NCI-H345 treated with DMSO at 0.1 percent for 48 hours (cell line): ENCODE measurements at regions not wholly inside any gene's neighbourhood (a gene's known extent, or its start where the extent isn't known, plus 50 kb on each side); places are given as distances from the start of the nearest gene placed in this dataset.

Experiments used
- DNase-seq: peaks from one replicate; lab custom pipeline; 2025; ENCODE audit not compliant: unreplicated experiment; lab: John Stamatoyannopoulos, UW

GRCh38 chr20:7327810-7328209, 560.3 kb downstream of the BMP2 start:
- DNase-seq = no peak

GRCh38 chr20:7330850-7331249, 563.4 kb downstream of the BMP2 start:
- DNase-seq = no peak

- DNase-seq = no peak
Measured at GRCh38 chr20:7332169-7332568, 564.7 kb downstream of the BMP2 start.

- DNase-seq = no peak
Measured at GRCh38 chr20:7333841-7334240, 566.4 kb downstream of the BMP2 start.

- no peak for DNase-seq
Measured at GRCh38 chr20:7346026-7346425, 578.5 kb downstream of the BMP2 start.

GRCh38 chr20:7346562-7346961, 579.1 kb downstream of the BMP2 start:
- no peak for DNase-seq

- no peak for DNase-seq
Measured at GRCh38 chr20:7347409-7347808, 579.9 kb downstream of the BMP2 start.

- no peak for DNase-seq
Measured at GRCh38 chr20:7348253-7348652, 580.8 kb downstream of the BMP2 start.

- DNase-seq = no peak
Measured at GRCh38 chr20:7352165-7352564, 584.7 kb downstream of the BMP2 start.

GRCh38 chr20:7355051-7355450, 585.2 kb downstream of the HAO1 start:
- no peak for DNase-seq

GRCh38 chr20:7358670-7359069, 581.6 kb downstream of the HAO1 start:
- DNase-seq = no peak

GRCh38 chr20:7359739-7360138, 580.5 kb downstream of the HAO1 start:
- no peak for DNase-seq

GRCh38 chr20:7361321-7361720, 578.9 kb downstream of the HAO1 start:
- DNase-seq = no peak

- no peak for DNase-seq
Measured at GRCh38 chr20:7361931-7362330, 578.3 kb downstream of the HAO1 start.

- DNase-seq = peak; percentile 19
Measured at GRCh38 chr20:7362601-7363000, 577.7 kb downstream of the HAO1 start.

GRCh38 chr20:7366189-7366588, 574.1 kb downstream of the HAO1 start:
- no peak for DNase-seq

- no peak for DNase-seq
Measured at GRCh38 chr20:7371518-7372163, 568.6 kb downstream of the HAO1 start.

- DNase-seq = no peak
Measured at GRCh38 chr20:7375905-7376304, 564.4 kb downstream of the HAO1 start.

GRCh38 chr20:7378864-7379605, 561.2 kb downstream of the HAO1 start:
- DNase-seq = no peak

- DNase-seq = no peak
Measured at GRCh38 chr20:7379621-7380220, 560.5 kb downstream of the HAO1 start.

GRCh38 chr20:7383216-7383615, 557.0 kb downstream of the HAO1 start:
- no peak for DNase-seq

- DNase-seq = no peak
Measured at GRCh38 chr20:7387638-7388193, 552.5 kb downstream of the HAO1 start.
